ENCODE measurements at regions not wholly inside any gene's neighbourhood (a gene's known extent, or its start where the extent isn't known, plus 50 kb on each side); places are given as distances from the start of the nearest gene placed in this dataset.

DNA sequence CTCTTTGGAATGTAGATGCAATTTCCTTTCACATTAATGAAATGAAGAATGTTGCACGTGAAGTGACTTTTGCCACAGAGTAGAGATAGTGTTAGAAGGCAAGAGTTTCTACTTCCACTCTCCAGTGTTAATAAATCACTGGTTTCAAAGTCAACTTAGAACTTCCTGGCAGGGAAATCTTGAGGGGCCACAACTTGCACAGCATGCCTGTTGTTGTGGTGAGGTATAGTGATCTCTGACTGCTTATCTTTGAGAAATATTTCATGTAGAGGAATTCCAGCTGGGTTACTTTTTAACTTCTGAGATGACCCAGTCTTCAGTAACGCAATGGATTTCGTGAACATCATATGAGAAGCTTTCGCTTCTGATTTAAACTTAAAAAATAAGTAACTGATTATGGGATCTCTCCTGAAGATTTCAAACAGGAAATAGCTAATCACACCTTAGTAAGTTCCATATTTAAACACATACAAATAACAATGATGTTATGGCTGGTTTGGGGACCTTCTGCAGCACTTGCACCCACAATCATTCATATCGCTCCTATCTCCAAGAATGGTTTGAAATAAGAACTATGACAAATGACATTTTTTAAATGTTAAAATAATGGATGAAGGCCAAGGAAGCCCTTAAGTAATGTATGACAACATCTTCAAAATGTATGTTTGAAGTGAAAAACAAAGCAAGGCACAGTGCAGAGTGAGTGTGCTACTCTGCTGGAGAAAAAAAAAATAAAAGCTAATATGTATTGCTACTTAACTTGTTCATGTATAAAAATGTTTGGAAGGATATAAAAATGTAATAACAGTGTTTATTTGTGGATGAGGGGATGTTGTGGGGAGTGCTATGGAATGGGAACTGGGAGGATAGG lies 726.5 kb upstream of the NECTIN3 start:
- TF ChIP-seq POLR2A (IDR thresholded peaks at IDR 0.05; ENCODE audit: low read length) (no peak), GATA1 (IDR thresholded peaks at IDR 0.05; ENCODE audit: low read depth, low read length) (no peak)

Data from erythroblast (primary cell).